NCI-H446 treated with DMSO at 0.1 percent for 48 hours (cell line): ENCODE measurements at regions not wholly inside any gene's neighbourhood (a gene's known extent, or its start where the extent isn't known, plus 50 kb on each side); places are given as distances from the start of the nearest gene placed in this dataset.
"Not testable (repeated sequence)": the region's sequence is repeated elsewhere in the genome, so short reads cannot be mapped to it uniquely, and the experiment has no call there.

Experiments
- DNase-seq: peaks from one replicate; lab custom pipeline; 2025; lab: John Stamatoyannopoulos, UW

DNA sequence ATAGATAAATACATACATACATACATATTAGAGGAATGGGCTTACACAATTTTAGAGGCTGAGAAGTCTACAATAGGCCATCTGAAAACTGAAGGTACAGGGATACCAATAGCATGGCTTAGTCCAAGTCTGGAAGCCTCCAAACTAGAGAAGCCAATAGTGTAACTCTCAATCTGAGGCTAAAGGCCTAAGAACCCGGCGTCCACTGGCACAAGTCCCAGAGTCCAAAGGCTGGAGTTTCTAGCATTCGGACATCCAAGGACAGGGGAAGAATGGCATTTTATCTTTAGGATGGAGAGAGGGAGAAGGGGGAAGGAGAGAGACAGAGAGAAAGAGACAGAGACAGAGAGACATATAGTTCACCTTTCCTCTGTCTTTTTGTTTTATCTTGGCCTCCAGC, 63.7 kb upstream of the SYT4 start:
- DNase-seq = no peak

DNA sequence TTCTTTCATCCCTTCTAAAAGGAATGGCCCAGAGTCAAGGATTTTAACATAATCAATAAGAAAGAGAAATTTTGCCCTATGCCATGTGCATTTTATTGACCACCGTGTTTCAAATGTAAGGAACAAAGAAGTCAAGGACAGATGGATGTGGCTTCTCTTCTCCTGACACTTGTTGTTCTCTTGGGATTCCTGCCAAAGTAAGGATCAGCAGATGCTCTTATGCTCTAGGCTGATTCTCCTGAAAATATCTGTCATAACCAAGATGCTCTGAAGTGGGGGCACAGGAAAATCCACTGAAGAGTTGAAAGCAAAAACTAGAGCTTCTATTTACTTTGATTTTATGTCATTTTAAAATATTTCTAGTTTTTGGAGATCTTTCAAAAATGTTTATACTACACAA, 72.9 kb upstream of the SYT4 start:
- peak; percentile 25 for DNase-seq

DNA sequence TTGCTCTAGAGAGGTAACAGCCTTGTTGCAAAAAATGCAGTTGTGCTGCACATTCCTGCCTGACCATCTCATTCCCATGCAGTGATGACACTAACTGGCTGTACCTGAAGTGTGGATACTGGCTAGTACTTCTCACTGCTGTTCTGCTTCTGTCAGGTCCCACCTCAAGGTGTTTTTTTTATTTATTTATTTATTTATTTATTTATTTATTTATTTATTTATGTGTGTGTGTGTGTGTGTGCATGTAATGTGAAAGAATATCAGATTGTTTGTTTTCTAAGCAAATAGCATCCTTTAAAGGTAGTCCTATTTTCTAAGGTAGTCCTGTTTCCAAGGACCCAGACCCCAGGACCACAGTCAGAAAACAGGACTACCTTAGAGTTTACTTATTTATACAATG, 87.2 kb upstream of the SYT4 start:
- no peak for DNase-seq

DNA sequence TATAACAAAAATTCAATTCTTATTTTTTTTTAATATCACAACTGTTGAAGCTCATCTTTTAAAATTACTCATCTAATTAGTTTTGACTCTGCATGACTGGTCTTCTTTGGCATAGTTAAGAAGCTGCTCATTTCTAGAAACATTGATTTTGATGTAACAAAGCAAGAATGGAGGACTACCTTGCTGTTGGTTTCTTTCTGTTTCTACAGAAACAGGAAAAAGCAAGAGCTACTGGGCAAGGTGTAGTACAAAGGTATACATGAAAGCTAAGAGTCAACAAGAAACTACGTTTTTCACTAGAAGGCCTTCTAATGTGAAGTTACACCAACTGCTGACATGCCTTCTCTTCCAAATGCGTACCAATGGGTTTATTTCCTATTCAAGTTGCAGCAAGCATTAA, 90.6 kb upstream of the SYT4 start:
- no peak for DNase-seq

DNA sequence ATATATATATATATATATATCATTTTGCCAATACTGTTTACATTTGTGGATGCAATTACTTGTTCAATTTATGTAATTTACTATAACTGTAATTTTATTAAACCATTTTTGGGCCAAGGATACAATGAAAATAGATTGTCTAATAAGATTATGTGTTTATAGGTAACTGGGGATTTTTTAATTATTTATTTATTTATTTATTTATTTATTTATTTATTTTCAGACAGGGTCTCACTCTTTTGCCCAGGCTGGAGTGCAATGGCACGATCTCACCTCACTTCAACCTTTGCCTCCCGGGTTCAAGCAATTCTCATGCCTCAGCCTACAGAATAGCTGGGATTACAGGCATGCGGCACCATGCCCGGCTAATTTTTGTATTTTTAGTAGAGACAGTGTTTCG, 92.0 kb upstream of the SYT4 start:
- not testable (repeated sequence) for DNase-seq

DNA sequence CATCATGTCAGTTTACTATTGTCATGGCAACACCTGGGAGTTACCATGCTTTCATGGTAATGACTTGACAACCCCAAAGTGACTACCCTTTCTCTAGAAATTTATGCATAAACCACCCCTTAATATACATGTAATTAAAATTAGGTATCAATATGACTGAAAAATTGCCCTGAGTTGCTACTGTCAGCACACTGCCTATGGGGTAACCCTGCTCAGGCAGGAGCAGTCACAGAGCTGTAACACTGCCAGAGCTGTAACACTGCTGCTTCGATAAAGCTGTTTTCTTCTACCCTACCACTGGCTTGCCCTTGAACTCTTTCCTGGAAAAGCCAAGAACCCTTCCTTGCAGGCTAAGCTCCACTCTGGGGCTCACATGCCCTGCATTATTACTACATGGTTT, 95.5 kb upstream of the SYT4 start:
- DNase-seq = no peak

DNA sequence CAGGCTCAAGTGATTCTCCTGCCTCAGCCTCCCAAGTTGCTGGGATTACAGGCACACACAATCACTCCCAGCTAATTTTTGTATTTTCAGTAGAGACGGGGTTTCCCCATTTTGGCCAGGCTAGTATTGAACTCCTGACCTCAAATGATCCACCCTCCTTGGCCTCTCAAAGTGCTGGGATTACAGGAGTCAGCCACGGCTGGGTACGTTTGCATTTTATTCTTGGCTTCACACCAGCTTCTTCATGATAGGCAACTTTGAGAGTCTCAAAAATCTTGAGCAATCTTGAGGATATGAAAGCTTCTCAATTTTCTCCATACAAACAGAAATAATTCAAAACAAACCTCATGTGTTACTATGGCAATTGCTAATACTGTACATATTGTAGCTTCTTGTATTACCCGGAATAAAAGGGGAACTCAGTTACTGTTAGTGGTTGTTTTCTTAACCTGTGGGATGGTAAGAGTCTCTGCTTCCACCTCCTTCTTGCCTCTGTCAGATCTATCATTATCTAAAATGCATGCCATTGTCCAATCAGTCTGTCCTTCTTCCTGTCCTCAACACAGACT, 102.9 kb upstream of the SYT4 start:
- DNase-seq = no peak

DNA sequence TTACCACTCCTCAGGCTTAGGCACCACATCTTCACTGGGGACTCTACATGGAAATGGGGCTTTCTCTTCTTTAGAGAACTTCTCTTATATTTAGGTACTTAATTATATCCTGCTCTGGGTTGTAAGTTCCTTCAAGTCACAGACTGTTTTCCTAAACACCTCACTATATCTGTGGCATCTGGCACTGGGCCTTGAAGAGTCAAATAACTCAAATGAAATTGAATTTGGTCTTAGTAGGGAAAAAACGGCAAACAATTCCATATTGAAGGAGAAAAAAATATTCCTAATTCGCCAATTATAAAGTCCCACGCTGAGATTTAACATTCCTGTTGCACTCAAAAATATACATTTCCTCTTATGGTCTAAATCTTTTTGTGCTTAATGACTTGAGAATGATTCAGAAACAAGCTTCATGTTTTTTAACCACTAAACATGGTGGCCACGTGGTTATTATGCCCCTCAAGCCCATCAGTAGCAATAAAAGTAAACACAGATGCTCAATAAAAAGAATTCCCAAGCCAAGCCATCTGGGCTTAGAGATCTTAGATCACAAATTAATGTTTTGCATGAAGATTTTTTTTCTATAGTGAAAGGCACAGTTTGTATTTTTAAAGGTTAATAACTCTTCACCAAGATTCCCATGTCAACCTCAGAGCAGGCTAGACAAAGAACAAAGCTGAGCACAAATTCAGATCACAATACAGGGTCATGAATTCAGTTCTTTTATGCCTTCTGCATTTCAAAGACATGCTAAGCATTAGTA, 105.5 kb upstream of the SYT4 start:
- peak; percentile 68 for DNase-seq

DNA sequence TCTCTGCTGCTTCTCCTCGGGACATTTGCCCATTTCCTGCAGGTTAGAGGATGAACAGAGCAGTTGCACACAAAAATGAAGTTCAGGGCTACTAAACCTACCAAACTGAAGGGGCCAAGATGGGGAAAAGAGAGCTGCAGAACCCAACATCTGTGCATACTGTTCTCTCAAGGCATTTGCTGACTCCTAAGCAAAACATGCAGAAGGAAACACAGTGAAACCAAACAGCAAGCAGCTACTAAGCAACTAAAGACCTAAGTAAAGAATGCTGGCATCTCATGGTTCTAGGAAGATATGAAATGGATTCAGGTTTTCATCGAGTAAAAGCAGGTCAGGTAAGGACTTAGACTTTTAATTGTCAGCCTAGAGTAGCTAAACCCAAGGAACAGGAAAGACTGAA, 111.9 kb upstream of the SYT4 start:
- DNase-seq = no peak

DNA sequence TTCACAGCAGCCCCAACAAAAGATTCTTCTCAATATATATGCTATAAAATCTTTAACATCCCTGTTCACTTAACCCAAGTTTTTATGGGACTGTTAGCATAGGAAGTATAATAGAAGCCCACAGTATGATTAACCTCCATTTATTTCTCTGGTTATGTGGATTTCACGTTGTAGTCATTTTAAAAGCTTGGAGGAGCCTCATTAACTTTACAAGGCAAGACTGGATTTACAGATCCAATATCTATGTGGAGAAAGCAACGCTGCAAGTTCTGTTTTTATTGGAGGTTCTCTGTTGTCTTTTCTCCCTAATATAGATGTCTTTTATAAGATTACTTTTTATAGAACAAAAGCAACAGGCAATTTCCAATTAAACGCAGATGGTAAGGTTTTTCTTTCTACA, 114.9 kb upstream of the SYT4 start:
- no peak for DNase-seq

DNA sequence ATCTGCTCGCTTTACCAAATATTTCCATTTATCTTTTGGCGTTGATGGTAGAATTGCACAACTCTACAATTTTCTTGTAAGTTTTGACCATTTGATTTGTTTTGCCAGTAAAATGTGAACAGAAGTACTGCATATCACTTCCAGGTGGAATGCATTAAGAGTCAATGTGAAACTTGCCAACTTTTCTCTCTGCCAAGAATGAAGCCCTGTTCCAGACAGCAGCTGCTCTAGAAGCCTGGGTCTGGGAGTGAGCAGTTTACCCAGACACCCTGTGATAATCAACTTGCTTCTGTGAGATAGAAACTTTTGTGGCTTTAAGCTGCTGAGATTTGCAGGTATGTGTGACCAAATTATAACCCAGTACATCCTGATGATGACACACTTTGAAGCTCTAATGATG, 115.9 kb upstream of the SYT4 start:
- DNase-seq = peak; percentile 62

DNA sequence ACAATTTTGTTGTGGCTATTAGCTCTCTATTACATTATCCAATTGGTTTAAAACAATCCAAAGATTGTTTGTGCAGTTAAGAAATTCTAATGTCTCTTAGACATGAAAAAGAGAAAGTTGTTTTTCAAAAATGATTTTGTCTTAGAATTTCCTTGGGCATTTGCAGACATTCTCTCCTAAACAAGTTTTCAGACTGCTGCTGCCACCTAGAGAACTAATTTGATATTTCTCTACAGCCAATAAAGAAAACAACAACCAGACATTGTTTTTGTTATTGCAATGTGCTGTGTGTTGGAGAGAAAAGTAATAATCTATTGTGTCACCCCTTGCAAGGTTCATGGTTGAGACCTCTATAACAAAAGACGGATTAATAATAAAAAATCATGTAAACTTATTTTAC, 119.0 kb upstream of the SYT4 start:
- peak; percentile 22 for DNase-seq

DNA sequence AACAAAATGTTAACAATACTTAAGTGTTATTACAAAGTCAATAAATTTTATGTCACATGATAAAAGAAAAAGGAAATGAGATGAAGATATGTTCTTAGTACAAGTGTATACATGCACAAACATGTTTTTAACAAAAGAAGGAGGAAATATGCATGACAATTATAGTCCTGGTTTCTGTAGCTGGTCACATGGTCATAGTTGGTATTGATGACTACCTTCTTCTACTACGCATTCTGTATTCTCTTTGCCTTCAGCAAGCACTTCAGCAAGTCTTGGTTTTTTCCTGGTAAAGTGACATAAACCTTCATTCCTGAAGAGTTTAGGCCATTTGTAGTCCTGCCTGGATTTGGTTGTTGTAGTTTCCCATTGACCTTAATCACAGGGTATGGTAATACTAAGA, 121.3 kb upstream of the SYT4 start:
- DNase-seq = no peak

DNA sequence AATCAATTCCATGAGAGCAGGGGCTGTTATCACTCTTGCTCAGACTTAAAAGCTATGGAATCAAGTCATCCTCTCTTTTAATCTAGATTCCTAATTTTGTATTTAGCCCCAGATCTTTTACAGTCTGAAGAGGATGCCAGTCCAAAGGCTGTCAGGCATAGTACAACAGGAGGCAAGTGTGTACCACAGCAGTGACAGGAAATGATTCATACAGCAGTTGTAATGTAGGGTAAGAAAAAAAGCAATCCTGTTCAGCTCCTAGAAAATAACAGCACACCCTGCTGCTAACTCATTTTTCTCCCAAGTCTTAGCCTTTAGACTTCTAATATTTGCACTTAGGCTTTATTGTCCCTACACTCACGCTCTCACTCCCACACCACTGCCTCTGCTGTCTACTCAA, 127.8 kb upstream of the SYT4 start:
- no peak for DNase-seq

DNA sequence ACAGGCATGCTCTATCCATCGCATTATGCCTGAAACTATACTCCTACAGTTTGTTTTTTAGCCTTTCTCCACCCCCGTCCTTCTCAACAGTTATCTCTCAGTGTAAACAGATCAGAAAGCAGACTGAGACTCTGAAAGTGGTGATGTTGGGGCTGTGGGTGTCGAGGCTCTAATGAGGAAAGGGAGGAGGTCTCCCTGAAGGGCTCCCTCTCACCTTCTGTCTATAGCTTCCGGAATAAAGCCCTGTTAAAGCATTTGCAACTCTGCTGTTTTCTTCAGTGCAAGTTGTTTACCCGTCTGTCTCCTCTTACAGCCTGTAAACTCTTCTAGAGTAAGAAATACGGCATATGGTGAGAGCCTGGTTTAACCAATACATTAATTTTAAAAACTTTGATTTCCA, 136.7 kb upstream of the SYT4 start:
- DNase-seq = no peak

DNA sequence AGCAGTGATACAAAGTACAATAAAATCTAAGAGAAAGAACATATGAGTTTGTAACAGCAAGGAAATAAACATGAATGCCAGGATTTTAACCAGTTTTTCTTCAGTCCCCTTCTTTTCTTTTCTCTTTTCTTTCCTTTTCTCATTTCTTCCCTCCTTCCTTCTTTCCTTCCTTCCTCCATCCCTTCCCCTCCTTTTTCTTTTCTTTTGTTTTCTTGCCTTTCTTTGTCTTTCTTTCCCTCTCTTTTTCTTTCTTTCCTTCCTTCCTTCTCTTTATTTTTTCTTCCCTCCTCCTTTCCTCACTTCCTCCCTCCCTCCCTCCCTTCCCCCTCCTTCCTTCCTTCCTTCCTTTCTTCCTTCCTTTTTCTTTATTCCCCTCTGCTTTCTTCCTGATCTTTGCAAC, 142.8 kb upstream of the SYT4 start:
- DNase-seq = no peak

DNA sequence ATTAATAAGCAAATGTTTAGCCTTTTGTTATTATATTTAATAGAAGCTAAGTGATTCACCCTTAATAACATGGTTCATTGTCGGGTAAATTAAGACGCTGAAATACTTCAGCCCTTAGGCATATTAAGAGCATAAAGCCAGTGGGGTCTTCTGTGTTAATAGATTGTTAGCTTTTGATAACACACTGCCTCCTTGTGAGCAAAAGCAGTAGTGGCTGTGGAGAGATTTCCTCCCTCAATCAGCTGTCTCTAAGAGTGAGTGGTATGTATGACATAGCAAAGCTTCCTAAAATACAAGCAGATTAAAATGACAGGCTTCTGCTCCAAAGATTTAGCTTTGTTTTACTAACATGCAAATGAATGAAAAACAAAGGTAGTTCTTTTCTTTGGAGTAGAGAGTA, 143.7 kb upstream of the SYT4 start:
- DNase-seq = no peak

DNA sequence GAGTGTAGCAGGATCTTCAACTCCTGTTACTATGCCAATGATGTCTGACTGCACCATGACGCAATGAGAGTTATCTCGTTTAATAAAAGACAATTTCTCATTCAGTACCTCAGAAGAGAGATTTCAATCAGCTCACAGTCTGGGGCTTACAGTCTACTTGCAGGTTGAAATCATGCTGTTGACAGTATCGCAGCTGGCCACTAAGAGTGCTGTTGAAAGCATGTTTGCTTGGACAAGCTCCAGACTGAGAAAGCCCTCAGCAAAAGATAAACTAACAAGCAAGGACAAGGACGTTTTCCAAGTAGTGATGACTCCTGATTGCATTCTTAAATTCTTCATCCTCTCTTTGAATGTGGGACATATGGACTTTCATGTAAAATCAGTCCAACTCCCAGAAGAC, 145.2 kb upstream of the SYT4 start:
- DNase-seq = no peak

DNA sequence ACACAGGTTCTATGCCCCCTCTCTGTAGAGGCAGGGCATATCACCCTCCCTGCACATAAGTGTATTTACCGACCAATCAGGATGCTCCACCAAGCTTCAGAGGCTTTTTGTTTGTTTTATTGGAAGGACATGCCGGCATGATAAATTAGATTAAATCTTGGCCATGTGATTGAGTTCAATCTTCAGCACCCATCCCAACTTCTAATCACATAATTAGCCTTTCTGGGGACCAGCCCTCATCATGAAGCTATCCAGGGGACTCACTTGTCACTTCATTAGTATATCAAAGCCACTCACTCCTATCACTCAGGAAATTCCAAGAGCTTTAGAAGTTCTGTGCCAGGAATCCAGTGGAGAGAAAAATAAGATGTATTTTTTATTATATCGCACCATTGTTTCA, 158.6 kb upstream of the SYT4 start:
- DNase-seq = no peak

DNA sequence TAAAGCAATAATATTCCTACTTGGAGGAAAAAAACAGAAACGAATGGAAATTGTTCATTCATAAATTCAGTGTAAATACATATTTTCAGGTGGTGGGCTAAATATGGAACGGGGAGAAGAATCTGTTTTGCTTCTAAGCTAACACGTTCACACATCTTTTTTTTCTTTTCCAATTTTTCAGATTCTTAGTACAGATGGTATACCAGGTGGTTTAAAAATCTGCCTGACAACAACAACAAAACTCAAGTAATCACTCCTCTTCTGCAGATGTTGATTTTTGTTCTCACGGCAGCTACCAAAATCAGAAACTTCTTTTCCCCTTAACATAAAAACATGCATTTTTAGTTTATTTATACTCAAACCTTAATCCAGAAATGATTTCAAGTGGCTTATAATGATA, 164.8 kb upstream of the SYT4 start:
- no peak for DNase-seq

DNA sequence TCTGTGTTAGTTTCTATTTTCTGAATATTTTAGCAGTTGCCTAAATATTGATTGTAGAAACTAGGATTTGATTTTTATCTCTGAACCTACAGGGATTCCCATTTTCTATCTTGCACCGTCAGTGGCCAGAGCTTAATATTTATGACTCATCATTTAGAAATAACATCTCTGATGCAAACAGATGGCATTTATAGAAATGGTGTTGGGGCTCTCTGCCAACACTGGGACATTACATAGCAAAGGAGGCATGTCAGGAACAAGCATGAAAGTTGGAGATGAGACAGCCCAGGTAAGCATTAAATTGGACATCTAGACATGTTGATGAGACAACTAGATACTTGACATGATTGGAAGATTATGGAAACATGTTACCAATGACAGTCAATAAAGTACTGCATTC, 165.3 kb upstream of the SYT4 start:
- DNase-seq = peak; percentile 58

DNA sequence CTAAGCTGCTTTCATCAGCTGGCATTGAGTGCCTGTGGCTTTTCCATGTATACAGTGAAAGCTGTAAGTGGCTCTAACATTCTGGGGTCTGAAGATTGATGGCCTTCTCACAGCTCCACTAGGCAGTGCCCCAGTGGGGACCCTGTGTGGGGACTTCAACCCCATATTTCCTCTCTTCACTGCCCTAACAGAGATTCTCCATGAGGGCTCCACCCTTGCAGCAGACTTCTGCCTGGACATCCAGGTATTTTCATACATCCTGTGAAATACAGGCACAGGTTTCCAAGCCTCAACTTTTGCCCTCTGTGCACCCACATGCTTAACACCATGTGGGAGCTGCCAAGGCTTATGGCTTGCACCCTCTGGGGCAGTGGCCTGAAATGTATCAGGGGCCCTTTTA, 188.2 kb upstream of the SYT4 start:
- DNase-seq = no peak

DNA sequence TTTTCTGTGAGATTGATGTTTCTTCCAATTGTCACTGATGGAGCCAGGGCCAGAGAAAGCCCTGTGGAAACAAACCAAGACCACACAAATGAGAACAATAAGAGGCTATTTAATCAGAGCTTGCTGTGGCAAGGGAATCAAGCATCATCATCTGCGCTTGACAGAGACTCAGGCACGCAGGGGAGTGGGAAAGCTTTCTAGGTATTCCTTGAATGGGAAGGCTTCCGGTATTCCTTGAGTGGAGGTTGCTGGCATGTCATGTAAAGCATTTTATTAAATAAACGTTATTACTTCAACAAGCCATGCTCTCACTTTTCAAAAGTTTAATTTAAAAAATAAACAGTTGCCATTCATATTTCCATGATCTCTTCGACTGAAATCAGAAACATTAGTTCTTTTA, 194.6 kb upstream of the SYT4 start:
- no peak for DNase-seq

DNA sequence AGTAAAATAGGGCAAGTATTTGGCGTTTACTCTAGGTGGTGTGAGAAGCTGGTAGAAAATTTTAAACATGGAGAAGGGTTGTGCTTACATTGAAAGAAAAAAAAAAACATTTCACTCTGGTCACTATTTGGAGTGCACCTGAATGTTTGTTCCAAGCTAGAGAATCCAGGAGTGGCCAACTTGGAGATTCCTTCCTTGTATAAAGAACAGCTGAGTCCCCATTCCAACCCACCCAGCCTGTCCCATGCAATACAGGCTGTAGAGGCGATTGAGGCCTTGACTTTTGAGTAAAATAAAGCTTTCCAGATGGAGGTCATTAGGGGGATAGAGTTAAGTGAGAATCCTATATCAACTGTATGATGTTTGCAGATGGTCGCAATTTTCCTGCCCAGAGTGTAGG, 203.8 kb upstream of the SYT4 start:
- DNase-seq = no peak
